CD14-positive monocyte (primary cell): ENCODE measurements at regions not wholly inside any gene's neighbourhood (a gene's known extent, or its start where the extent isn't known, plus 50 kb on each side); places are given as distances from the start of the nearest gene placed in this dataset.

Experiments
- DNase-seq, 3 donors: peaks; one replicate each; pipeline ENCODE4 v3.0.0-alpha.2; 2011 to 2022
- H2AFZ ChIP-seq: 2 replicates; pipeline ENCODE4 v1.6.0; 2012; ENCODE audit warnings: mild to moderate bottlenecking, low read depth, low read length, inconsistent platforms; ENCODE audit not compliant: insufficient read depth, poor library complexity, severe bottlenecking
- H3K27ac ChIP-seq, 2 donors: 1 replicate in 1 of 2; 2 replicates in 1 of 2; pipeline ENCODE4 v1.5.1; 2012 to 2013; ENCODE audit warnings: low read length in 2 of 2, control low read depth in 1 of 2, inconsistent platforms in 1 of 2, low read depth in 1 of 2, mild to moderate bottlenecking in 1 of 2
- H3K27me3 ChIP-seq, 2 donors: one replicate each; pipeline versions ENCODE4 v1.6.0 to v1.6.1; 2011 to 2013; ENCODE audit warnings: low read length in 2 of 2; ENCODE audit not compliant: control insufficient read depth in 2 of 2, insufficient read depth in 2 of 2
- H3K36me3 ChIP-seq, 2 donors: replicated peaks in 1 of 2; 1 replicate in 1 of 2; 2 replicates in 1 of 2; pipeline versions ENCODE4 v1.5.1 to v1.6.1; 2012 to 2013; ENCODE audit warnings: low read length in 2 of 2, control low read depth in 1 of 2, inconsistent platforms in 1 of 2, mild to moderate bottlenecking in 1 of 2; ENCODE audit not compliant: insufficient read depth in 2 of 2, control insufficient read depth in 1 of 2
- H3K4me1 ChIP-seq, 2 donors: 1 replicate in 1 of 2; 2 replicates in 1 of 2; pipeline versions ENCODE4 v1.5.1 to v1.6.1; 2012 to 2013; ENCODE audit warnings: low read length in 2 of 2, control low read depth in 1 of 2, inconsistent platforms in 1 of 2, mild to moderate bottlenecking in 1 of 2, moderate library complexity in 1 of 2; ENCODE audit not compliant: insufficient read depth in 2 of 2, control insufficient read depth in 1 of 2
- H3K4me2 ChIP-seq: replicated peaks from 2 replicates; pipeline ENCODE3; 2012; ENCODE audit warnings: low read length, moderate library complexity, mild to moderate bottlenecking; ENCODE audit not compliant: poor library complexity, severe bottlenecking; ENCODE audit errors: extremely low read depth
- H3K4me3 ChIP-seq, 3 experiments: fragments of 200-600 bp in 1 of 3; sonication (generic) in 1 of 3; replicated peaks in 1 of 3; 1 replicate in 2 of 3; 2 replicates in 1 of 3; pipeline ENCODE4 v1.5.1; 2011 to 2013; ENCODE audit warnings: low read length in 3 of 3, mild to moderate bottlenecking in 3 of 3, control low read depth in 2 of 3, low read depth in 2 of 3, inconsistent platforms in 1 of 3, moderate library complexity in 1 of 3
- H3K79me2 ChIP-seq: 2 replicates; pipeline ENCODE4 v1.6.0; 2012; ENCODE audit warnings: mild to moderate bottlenecking, control low read depth, inconsistent platforms, low read length, moderate library complexity; ENCODE audit not compliant: insufficient read depth
- H3K9ac ChIP-seq: 2 replicates; pipeline ENCODE4 v1.6.0; 2017; ENCODE audit warnings: low read length, mild to moderate bottlenecking; ENCODE audit not compliant: insufficient read depth, poor library complexity, severe bottlenecking
- H3K9me3 ChIP-seq, 2 donors: replicated peaks in 1 of 2; 1 replicate in 1 of 2; 2 replicates in 1 of 2; pipeline versions ENCODE4 v1.5.1 to v1.6.1; 2012 to 2013; ENCODE audit warnings: low read length in 2 of 2, control low read depth in 1 of 2; ENCODE audit not compliant: control insufficient read depth in 1 of 2, insufficient read depth in 1 of 2
- H4K20me1 ChIP-seq: 2 replicates; pipeline ENCODE4 v1.6.0; 2012; ENCODE audit warnings: mild to moderate bottlenecking, low read length, control low read depth, moderate library complexity; ENCODE audit not compliant: insufficient read depth
- H3K27ac Mint-ChIP-seq, 7 donors: one replicate each; pipeline ENCODE4 v1.8.0; 2020; ENCODE audit warnings: mild to moderate bottlenecking in 7 of 7, mixed read lengths in 7 of 7, moderate library complexity in 6 of 7, inconsistent platforms in 2 of 7
- H3K27me3 Mint-ChIP-seq, 3 donors: one replicate each; pipeline ENCODE4 v1.8.0; 2021 to 2022; ENCODE audit warnings: low read depth in 3 of 3, mild to moderate bottlenecking in 3 of 3, mixed read lengths in 3 of 3, moderate library complexity in 3 of 3, inconsistent platforms in 1 of 3
- H3K36me3 Mint-ChIP-seq, 2 donors: one replicate each; pipeline ENCODE4 v1.8.0; 2020; ENCODE audit warnings: mixed read lengths in 2 of 2, inconsistent platforms in 1 of 2, mild to moderate bottlenecking in 1 of 2
- H3K4me1 Mint-ChIP-seq: one replicate; pipeline ENCODE4 v1.8.0; 2020; ENCODE audit warnings: mild to moderate bottlenecking, mixed read lengths
- H3K4me3 Mint-ChIP-seq, 2 donors: one replicate each; pipeline ENCODE4 v1.8.0; 2020; ENCODE audit warnings: mild to moderate bottlenecking in 2 of 2, mixed read lengths in 2 of 2, moderate library complexity in 1 of 2
- H3K9me3 Mint-ChIP-seq, 7 donors: one replicate each; pipeline ENCODE4 v1.8.0; 2020 to 2022; ENCODE audit warnings: mixed read lengths in 7 of 7, mild to moderate bottlenecking in 6 of 7, moderate library complexity in 6 of 7, inconsistent platforms in 2 of 7
- WGBS: methylation state at CpG from one replicate; pipeline ENCODE4 v1.1.5; 2013; ENCODE audit warnings: missing lambda C conversion rate; ENCODE audit not compliant: insufficient coverage; 5-methylcytosine and 5-hydroxymethylcytosine counted together
- intact Hi-C, 2 donors: fragments of 100-400 bp; cut with micrococcal nuclease; formaldehyde crosslinking; loops; one replicate each; pipeline versions ENCODE4 v1.15.0 to v1.15.1; 2023
- TF ChIP-seq, protein P1 (sequence below): fragments of 200-600 bp; IDR thresholded peaks from one replicate; pipeline ENCODE4 v1.8.0; 2022; ENCODE audit warnings: antibody characterized with exemption, mild to moderate bottlenecking

DNA sequence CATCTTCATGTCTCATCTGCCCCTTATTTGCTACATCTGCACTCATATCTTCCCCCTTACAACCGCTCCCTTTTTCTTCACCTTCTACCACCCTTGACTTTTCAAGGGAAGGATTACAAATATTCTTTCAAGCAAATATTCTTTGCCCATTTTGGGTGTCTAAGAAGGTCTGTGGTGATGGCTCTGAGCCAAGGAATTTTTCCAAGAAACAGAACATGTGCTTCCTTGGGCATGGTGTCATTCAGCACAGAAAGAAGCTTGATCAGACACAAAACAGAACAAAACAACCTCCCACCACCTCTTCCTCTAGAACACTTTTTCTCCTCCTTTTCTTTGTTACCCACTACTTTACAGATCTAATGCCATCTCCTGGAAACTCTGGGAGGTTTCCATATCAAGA, 313.7 kb downstream of the SATB2 start:
- Mint-ChIP-seq H3K27me3 (no peaks in the 10 kb centered on the region), H3K9me3 (peaks cover 0 to 9% (median 2%) of the 10 kb centered on the region in 7 donors), H3K4me1 (no peaks in the 10 kb centered on the region), H3K36me3 (no peaks in the 10 kb centered on the region), H3K4me3 (no peak overlapping the region), H3K27ac (no peak overlapping the region)
- Histone ChIP-seq H4K20me1 (no peaks in the 10 kb centered on the region), H3K4me2 (no peak overlapping the region), H3K36me3 (no peaks in the 10 kb centered on the region), H3K79me2 (no peaks in the 10 kb centered on the region), H2AFZ (no peak overlapping the region), H3K27ac (no peak overlapping the region), H3K9ac (no peak overlapping the region), H3K9me3 (peaks cover 2 to 6% of the 10 kb centered on the region in 2 donors), H3K4me3 (no peak overlapping the region), H3K27me3 (no peaks in the 10 kb centered on the region), H3K4me1 (no peaks in the 10 kb centered on the region)
- intact Hi-C loops, result no loop called here
- no CpG with 5 or more reads among the region's 1 CpG for WGBS
- TF ChIP-seq, protein P1, sequence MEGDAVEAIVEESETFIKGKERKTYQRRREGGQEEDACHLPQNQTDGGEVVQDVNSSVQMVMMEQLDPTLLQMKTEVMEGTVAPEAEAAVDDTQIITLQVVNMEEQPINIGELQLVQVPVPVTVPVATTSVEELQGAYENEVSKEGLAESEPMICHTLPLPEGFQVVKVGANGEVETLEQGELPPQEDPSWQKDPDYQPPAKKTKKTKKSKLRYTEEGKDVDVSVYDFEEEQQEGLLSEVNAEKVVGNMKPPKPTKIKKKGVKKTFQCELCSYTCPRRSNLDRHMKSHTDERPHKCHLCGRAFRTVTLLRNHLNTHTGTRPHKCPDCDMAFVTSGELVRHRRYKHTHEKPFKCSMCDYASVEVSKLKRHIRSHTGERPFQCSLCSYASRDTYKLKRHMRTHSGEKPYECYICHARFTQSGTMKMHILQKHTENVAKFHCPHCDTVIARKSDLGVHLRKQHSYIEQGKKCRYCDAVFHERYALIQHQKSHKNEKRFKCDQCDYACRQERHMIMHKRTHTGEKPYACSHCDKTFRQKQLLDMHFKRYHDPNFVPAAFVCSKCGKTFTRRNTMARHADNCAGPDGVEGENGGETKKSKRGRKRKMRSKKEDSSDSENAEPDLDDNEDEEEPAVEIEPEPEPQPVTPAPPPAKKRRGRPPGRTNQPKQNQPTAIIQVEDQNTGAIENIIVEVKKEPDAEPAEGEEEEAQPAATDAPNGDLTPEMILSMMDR, result no peak
- DNase-seq, result no peak

- TF ChIP-seq, protein P1, result no peak
- H3K27ac Mint-ChIP-seq, result no peak overlapping the region
- H3K4me3 Mint-ChIP-seq, result no peak overlapping the region
- no peak for DNase-seq
- H4K20me1 ChIP-seq, result no peaks in the 10 kb centered on the region
- no peaks in the 10 kb centered on the region for H3K36me3 Mint-ChIP-seq
- H3K79me2 ChIP-seq, result no peaks in the 10 kb centered on the region
- H3K4me3 ChIP-seq, result no peak overlapping the region
- H3K9me3 ChIP-seq, result peaks cover 0 to 2% of the 10 kb centered on the region in 2 donors
- peaks cover 0 to 6% (median 2%) of the 10 kb centered on the region in 7 donors for H3K9me3 Mint-ChIP-seq
- H3K4me1 ChIP-seq, result no peaks in the 10 kb centered on the region
- H3K4me2 ChIP-seq, result no peak overlapping the region
- H3K9ac ChIP-seq, result no peak overlapping the region
- H3K27ac ChIP-seq, result no peak overlapping the region
- H3K4me1 Mint-ChIP-seq, result no peaks in the 10 kb centered on the region
- no peak overlapping the region for H2AFZ ChIP-seq
- no peaks in the 10 kb centered on the region for H3K27me3 ChIP-seq
- no peaks in the 10 kb centered on the region for H3K36me3 ChIP-seq
- no peaks in the 10 kb centered on the region for H3K27me3 Mint-ChIP-seq
- intact Hi-C loops, result no loop called here
Measured at GRCh38 chr2:199136681-199137080, 321.1 kb downstream of the SATB2 start.
